AG04449 (cell line): ENCODE measurements at regions not wholly inside any gene's neighbourhood (a gene's known extent, or its start where the extent isn't known, plus 50 kb on each side); places are given as distances from the start of the nearest gene placed in this dataset.
"Not testable (repeated sequence)": the region's sequence is repeated elsewhere in the genome, so short reads cannot be mapped to it uniquely, and the experiment has no call there.

ENCODE experiments used
- CTCF ChIA-PET: fragments of 350-600 bp; formaldehyde crosslinking; extraction: SDS; loops from one replicate; lab custom pipeline; 2021; ENCODE audit warnings: antibody characterized with exemption; lab: Yijun Ruan, JAX
- POLR2A ChIA-PET: fragments of 400-600, 350-600 bp; formaldehyde crosslinking; extraction: SDS; loops from one replicate; lab custom pipeline; 2020; ENCODE audit warnings: antibody characterized with exemption, inconsistent platforms; lab: Yijun Ruan, JAX
- DNase-seq: peaks from one replicate; pipeline ENCODE4 v3.0.0-alpha.2; 2010; ENCODE audit warnings: low read depth, low spot score
- H3K4me3 ChIP-seq: 2 replicates; pipeline ENCODE4 v1.5.1; 2011; ENCODE audit warnings: low read depth, mild to moderate bottlenecking, control low read depth, low read length
- TF ChIP-seq, protein P1 (sequence below): IDR thresholded peaks from one replicate; pipeline ENCODE4 v1.5.1; 2011; ENCODE audit warnings: mild to moderate bottlenecking, moderate library complexity, low read length, control low read depth, inconsistent platforms; ENCODE audit not compliant: insufficient read depth; ENCODE audit errors: missing control alignments

DNA sequence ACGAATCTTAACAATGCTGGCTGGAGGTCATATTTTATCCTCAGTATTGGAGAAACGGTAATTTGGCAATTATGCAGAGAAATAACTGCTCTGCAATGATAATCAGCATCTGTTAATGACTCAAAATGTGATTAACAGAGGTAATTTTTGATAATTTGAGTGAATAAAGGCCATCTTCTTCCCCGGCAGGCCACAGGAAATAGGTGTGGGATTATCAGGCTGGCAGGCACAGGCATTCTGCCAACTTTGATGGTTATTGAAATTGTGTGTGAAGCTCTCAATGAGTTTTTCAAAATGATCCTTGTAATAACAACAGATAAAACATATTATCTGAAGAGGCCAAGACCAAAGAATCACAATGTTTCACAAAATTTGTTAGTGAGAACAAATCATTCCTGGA lies 309.0 kb downstream of the PTGER3 start:
- DNase-seq = no peak
- TF ChIP-seq, protein P1, sequence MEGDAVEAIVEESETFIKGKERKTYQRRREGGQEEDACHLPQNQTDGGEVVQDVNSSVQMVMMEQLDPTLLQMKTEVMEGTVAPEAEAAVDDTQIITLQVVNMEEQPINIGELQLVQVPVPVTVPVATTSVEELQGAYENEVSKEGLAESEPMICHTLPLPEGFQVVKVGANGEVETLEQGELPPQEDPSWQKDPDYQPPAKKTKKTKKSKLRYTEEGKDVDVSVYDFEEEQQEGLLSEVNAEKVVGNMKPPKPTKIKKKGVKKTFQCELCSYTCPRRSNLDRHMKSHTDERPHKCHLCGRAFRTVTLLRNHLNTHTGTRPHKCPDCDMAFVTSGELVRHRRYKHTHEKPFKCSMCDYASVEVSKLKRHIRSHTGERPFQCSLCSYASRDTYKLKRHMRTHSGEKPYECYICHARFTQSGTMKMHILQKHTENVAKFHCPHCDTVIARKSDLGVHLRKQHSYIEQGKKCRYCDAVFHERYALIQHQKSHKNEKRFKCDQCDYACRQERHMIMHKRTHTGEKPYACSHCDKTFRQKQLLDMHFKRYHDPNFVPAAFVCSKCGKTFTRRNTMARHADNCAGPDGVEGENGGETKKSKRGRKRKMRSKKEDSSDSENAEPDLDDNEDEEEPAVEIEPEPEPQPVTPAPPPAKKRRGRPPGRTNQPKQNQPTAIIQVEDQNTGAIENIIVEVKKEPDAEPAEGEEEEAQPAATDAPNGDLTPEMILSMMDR = no peak
- ChIA-PET CTCF (interaction anchor here (0.6 to 0.7 kb wide), 2 partner anchors 53 to 174 kb away, joined by 3 read pairs; no protein-coding TSS in a partner anchor), POLR2A (no interaction called here)
- H3K4me3 ChIP-seq = no peak overlapping the region

DNA sequence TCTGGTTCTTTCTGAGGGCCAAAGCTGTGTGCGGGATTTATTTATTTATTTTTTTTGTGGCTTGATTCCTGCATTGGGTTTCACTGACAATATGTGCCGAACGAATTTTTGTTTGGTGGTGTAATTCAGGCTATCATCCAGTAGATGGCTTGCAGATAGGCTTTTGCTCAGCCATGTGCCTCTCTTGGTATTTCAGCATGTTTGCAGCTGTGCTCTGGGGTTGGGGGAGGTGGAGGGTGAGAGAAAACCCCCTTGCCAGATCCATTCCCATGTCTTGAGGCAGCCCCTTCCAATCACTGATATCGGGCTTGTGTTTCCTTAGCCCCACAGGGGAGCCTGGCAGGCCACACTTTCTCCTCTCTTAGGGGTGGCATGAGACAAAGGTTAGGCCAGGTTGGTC lies 302.4 kb downstream of the PTGER3 start:
- no peak overlapping the region for H3K4me3 ChIP-seq
- TF ChIP-seq, protein P1 = peak; percentile 47
- ChIA-PET POLR2A (no interaction called here), CTCF (interaction anchor here (1.2 to 2.5 kb wide), 3 partner anchors 14 to 305 kb away, joined by 3 to 11 read pairs (median 3); no protein-coding TSS in a partner anchor)
- DNase-seq = no peak

DNA sequence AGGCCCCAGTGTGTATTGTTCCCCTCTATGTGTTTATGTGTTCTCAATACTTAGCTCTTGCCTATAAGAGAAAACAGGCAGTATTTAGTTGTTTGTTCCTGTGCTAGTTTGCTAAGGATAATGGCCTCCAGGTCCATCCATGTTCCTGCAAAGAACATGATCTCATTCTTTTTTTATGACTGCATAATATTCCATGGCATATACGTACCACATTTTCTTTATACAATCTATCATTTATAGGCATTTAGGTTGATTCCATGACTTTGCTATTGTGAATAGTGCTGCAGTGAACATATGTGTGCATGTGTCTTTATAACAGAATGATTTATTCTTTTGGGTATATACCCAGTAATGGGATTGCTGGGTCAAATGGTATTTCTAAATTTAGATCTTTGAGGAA lies 301.6 kb downstream of the PTGER3 start:
- POLR2A ChIA-PET, DNase-seq, H3K4me3 ChIP-seq: not testable (repeated sequence)
- CTCF ChIA-PET = interaction anchor here (0.7 to 2.5 kb wide), 4 partner anchors 9 to 304 kb away, joined by 3 to 11 read pairs (median 3); no protein-coding TSS in a partner anchor

DNA sequence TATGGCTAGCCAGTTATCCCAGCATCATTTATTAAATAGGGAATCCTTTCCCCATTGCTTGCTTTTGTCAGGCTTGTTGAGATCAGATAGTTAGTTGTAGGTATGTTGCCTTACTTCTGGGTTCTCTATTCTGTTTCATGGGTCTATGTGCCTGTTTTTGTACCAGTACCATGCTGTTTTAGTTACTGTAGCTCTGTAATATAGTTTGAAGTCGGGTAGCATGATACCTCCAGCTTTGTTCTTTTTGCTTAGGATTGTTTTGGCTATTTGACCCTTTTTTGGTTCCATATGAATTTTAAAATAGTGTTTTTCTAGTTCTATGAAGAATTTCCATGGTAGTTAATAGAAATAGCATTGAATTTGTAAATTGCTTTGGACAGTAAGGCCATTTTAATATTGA lies 300.5 kb downstream of the PTGER3 start:
- H3K4me3 ChIP-seq, POLR2A ChIA-PET, CTCF ChIA-PET, DNase-seq: not testable (repeated sequence)

DNA sequence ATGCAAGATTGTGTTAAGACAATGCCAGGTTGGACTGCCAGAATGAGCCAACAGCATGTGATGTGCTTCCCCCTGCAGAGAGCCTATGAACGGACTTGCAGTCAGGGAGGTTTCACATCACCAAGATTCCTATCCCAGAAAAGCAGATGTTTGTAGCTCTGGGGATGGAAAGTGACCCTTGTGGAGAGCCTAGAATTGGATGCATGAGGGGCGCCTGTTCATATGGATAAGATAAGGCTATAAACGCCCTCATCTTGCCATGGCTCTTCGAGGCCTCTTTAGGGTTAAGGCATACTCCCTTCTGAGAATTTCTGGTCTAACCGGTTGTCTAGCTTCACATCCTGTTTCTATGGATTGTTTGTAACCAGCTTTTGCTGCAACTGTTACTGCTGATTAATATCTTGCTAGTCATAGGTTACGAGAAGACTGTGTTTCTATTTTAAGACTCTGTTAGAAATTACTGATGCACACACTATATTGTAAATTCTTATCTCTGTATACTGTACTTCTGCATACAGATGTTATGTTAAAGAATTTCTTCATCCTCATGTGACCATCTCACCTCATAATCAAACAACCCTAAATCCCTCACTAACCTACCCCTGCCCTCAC lies 295.8 kb downstream of the PTGER3 start:
- CTCF ChIA-PET, DNase-seq, H3K4me3 ChIP-seq, POLR2A ChIA-PET: not testable (repeated sequence)

DNA sequence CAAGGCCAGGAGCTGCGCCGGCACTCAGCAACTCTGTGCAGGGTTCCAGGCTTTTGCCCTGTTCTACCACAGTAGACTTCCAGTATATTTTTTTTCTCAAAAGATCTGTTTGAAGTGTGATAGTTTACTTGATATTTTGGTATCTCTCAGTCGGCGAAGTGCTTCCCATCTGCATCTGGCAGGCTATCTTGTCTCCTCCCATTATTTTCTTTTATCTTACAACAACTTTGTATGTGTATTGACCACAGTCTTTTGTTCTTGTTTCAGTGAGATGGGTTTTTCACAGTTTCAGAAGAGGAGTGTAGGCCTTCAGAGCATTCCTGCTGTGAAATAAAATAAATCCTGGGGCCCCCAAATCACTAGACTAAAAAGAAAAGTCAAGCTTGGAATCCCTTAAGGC lies 292.9 kb downstream of the PTGER3 start:
- no peak for DNase-seq
- no peak overlapping the region for H3K4me3 ChIP-seq
- ChIA-PET CTCF (no interaction called here), POLR2A (no interaction called here)
- TF ChIP-seq, protein P1 = no peak

DNA sequence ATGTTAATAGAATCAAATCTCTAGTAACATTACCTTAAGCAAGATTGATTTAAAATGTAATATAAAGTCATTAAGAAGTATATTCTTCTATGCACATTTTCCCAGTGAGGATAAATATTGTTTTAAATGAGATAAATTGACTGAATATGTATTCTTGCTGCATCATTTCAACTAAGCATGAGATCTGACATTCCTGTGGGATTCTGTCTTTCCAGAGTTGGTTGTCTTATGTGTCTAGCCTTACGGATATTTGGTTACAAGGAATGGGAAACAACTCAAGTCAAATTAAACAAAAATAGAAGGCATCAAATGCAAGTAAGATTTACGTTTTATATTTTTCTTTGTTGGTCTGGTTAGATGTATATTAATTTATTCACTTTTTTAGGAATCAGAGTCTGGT lies 287.5 kb downstream of the PTGER3 start:
- ChIA-PET CTCF (no interaction called here), POLR2A (no interaction called here)
- DNase-seq = no peak
- H3K4me3 ChIP-seq = no peak overlapping the region
- TF ChIP-seq, protein P1 = no peak

DNA sequence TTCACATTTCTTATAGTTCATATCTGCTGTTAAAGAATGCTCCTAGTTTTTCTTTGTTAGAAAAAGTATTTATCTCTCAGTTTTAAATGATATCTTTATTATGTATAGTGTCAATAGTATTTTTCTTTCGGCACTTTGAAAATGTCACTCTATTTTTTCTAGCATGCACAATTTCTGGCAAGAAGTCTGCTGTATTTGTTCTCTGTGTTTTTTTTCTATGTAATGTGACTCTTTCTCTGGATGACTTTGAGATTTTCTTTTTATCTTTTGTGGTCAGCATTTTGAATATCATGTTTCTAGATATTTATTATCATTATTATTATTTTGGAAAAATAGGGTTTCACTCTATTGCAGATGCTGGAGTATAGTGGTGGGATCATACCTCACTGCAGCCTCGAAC lies 285.2 kb downstream of the PTGER3 start:
- TF ChIP-seq, protein P1 = no peak
- POLR2A ChIA-PET = no interaction called here
- CTCF ChIA-PET = no interaction called here
- H3K4me3 ChIP-seq = no peak overlapping the region
- no peak for DNase-seq
